ENCODE measurements at regions not wholly inside any gene's neighbourhood (a gene's known extent, or its start where the extent isn't known, plus 50 kb on each side); places are given as distances from the start of the nearest gene placed in this dataset.

GRCh38 chr5:82404382-82404945, 126.3 kb upstream of the RPS23 start:
- TF ChIP-seq, protein P1, sequence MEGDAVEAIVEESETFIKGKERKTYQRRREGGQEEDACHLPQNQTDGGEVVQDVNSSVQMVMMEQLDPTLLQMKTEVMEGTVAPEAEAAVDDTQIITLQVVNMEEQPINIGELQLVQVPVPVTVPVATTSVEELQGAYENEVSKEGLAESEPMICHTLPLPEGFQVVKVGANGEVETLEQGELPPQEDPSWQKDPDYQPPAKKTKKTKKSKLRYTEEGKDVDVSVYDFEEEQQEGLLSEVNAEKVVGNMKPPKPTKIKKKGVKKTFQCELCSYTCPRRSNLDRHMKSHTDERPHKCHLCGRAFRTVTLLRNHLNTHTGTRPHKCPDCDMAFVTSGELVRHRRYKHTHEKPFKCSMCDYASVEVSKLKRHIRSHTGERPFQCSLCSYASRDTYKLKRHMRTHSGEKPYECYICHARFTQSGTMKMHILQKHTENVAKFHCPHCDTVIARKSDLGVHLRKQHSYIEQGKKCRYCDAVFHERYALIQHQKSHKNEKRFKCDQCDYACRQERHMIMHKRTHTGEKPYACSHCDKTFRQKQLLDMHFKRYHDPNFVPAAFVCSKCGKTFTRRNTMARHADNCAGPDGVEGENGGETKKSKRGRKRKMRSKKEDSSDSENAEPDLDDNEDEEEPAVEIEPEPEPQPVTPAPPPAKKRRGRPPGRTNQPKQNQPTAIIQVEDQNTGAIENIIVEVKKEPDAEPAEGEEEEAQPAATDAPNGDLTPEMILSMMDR (IDR thresholded peaks at IDR 0.05), result no peak

DNA sequence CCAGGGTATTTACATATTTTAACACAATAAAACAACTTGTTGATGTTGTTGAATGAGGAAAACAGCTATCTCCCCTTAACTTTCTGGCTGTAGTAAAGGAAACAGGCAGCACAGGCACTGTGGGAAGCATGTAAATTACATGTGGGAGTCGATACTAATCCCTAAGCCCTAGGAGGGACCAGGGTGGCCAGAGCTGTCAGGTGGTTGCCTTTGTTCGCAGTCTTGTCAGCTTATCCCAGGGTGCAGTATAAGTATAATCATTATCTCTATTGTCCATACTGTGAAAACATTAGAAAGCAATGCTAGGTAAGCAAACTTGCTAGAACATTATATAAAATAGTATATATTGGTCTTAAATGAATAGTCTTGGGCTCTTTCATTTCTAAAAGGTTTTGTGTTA, 125.6 kb upstream of the RPS23 start:
- TF ChIP-seq, protein P1 (IDR thresholded peaks at IDR 0.05), result no peak

GRCh38 chr5:82403026-82403425, 124.9 kb upstream of the RPS23 start:
- TF ChIP-seq, protein P1 (IDR thresholded peaks at IDR 0.05), result no peak

DNA sequence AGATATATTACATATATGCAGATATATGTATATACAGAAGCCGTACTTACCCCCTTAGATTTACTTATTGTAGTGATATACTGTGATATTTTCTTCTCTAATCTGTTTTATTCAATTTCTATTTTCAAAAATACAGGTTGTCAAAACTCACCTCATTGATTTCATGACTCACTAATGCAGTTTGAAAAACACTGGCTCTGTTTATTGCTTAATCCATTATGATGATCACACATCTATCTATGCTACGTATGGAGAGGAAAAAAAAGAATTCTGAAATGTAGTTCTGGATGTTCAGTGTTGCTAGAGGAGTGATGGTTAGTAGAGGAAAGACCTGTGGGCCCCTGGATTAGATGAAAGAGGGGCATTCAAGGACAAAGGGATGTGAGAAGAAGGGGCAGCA, 121.0 kb upstream of the RPS23 start:
- TF ChIP-seq, protein P1 (IDR thresholded peaks at IDR 0.05), result no peak

DNA sequence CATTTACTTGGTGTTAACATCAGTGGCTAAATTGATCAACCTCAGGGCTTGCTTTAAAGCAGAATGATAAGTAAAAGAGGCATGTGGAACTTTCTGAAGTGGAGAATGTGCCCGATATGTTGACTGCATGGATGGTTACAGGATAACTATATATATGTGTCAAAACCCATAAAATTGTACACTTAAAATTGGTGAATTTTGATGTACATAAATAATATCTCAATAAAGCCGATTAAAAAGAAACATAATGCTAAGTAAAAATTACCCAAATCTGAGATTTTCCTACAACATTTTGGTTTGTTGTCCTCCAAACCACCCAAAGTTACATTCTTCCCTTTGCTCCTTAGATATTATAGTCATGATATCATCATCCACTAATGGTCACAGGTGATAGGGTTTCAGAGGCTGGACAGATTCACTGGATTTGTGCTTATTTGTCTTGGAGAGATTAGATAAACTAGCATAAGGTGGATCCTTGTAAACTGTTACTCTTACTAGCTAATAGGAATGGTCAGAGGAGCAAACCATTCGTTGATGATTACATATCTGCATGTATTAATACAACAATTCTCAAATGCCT, 119.7 kb upstream of the RPS23 start:
- TF ChIP-seq, protein P1 (IDR thresholded peaks at IDR 0.05), result no peak

GRCh38 chr5:82396871-82397514, 118.8 kb upstream of the RPS23 start:
- TF ChIP-seq, protein P1 (IDR thresholded peaks at IDR 0.05), result no peak

GRCh38 chr5:82396396-82396795, 118.2 kb upstream of the RPS23 start:
- TF ChIP-seq, protein P1 (IDR thresholded peaks at IDR 0.05), result no peak
